ENCODE measurements at regions not wholly inside any gene's neighbourhood (a gene's known extent, or its start where the extent isn't known, plus 50 kb on each side); places are given as distances from the start of the nearest gene placed in this dataset.

DNA sequence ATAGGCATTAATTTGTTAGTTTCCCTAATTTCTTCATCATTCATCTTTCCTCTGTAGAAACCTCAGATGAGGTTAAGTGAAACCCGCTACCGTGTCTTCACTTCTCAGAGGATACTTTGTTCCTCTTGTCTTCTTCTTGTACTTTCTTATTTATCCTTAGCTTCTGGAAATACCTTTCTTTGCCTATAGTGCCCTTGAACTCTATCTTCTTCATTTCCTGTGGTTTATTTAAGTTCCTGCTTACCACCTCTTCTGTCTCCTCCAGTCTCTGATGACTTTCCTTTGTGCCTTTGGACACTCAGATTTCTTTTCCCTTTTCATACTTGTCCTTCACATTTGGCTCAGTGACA, 159.6 kb upstream of the LEF1 start:
- TF ChIP-seq, protein P1, sequence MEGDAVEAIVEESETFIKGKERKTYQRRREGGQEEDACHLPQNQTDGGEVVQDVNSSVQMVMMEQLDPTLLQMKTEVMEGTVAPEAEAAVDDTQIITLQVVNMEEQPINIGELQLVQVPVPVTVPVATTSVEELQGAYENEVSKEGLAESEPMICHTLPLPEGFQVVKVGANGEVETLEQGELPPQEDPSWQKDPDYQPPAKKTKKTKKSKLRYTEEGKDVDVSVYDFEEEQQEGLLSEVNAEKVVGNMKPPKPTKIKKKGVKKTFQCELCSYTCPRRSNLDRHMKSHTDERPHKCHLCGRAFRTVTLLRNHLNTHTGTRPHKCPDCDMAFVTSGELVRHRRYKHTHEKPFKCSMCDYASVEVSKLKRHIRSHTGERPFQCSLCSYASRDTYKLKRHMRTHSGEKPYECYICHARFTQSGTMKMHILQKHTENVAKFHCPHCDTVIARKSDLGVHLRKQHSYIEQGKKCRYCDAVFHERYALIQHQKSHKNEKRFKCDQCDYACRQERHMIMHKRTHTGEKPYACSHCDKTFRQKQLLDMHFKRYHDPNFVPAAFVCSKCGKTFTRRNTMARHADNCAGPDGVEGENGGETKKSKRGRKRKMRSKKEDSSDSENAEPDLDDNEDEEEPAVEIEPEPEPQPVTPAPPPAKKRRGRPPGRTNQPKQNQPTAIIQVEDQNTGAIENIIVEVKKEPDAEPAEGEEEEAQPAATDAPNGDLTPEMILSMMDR (IDR thresholded peaks at IDR 0.05 in 8 of 11, conservative IDR thresholded peaks at IDR 0.05 in 3 of 11) = no peak
- TF ChIP-seq POLR2A (IDR thresholded peaks at IDR 0.05) (no peak), POLR2AphosphoS5 (IDR thresholded peaks at IDR 0.05) (no peak)
